SK-N-MC (cell line): ENCODE measurements at regions not wholly inside any gene's neighbourhood (a gene's known extent, or its start where the extent isn't known, plus 50 kb on each side); places are given as distances from the start of the nearest gene placed in this dataset.

ENCODE experiments used
- EZH2 ChIP-seq: fragments of 200-600 bp; sonication (generic); IDR thresholded peaks from one replicate; pipeline ENCODE4 v1.6.1; 2017; ENCODE audit warnings: antibody characterized with exemption
- FOXP2 ChIP-seq: optimal IDR thresholded peaks from 2 replicates; pipeline ENCODE3; 2011; ENCODE audit warnings: mild to moderate bottlenecking, moderate library complexity; ENCODE audit not compliant: insufficient read depth; ENCODE audit errors: extremely low read length, control extremely low read depth
- POLR2AphosphoS5 ChIP-seq: IDR thresholded peaks from 2 replicates; pipeline ENCODE4 v1.6.1; 2012; ENCODE audit warnings: mild to moderate bottlenecking, low read depth, low read length, borderline replicate concordance

DNA sequence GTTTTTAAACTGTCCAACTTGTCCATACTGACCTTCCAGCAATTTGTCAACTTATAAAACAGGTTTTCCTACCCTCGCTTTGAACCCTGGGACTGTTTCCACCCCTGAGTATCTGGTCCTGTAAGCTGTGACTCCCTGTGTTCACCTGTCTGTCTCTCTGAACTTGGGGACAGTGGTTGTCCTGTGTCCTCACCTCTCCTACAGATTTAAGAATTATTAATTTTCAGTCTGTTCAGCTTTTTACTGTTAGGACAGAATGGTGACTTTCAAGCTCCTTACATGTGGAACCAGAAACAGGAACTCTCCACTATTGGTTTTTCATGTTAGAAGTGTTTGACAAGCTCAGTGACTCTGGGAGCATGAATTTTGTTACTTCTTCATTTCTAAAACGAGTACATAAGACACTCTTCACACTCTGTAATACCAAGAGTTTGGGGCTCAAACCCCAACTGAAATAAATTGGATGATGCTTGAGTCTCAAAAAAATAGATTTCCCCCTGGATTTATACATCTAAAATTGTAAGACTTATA lies 713.9 kb downstream of the COL12A1 start:
- no peak for TF ChIP-seq EZH2
- no peak for TF ChIP-seq POLR2AphosphoS5
- no peak for TF ChIP-seq FOXP2
